SK-N-MC (cell line): ENCODE measurements at regions not wholly inside any gene's neighbourhood (a gene's known extent, or its start where the extent isn't known, plus 50 kb on each side); places are given as distances from the start of the nearest gene placed in this dataset.

ENCODE experiments used
- DNase-seq: peaks from one replicate; pipeline ENCODE4 v3.0.0-alpha.2; 2011; ENCODE audit warnings: low read depth, low spot score
- H3K27ac ChIP-seq: fragments of 200-600 bp; sonication (generic); 2 replicates; pipeline ENCODE4 v1.5.1; 2016; ENCODE audit warnings: mixed run types
- H3K36me3 ChIP-seq: fragments of 200-600 bp; sonication (generic); 2 replicates; pipeline ENCODE4 v1.6.1; 2017; ENCODE audit warnings: antibody characterized with exemption, low read length, mixed read lengths; ENCODE audit not compliant: insufficient read depth
- H3K4me3 ChIP-seq: fragments of 200-600 bp; sonication (generic); 2 replicates; pipeline ENCODE4 v1.5.1; 2016
- H3K9ac ChIP-seq: fragments of 200-600 bp; sonication (generic); 2 replicates; pipeline ENCODE4 v1.8.0; 2017; ENCODE audit warnings: mixed run types, mixed read lengths; ENCODE audit not compliant: insufficient read length
- H3K9me3 ChIP-seq: fragments of 200-600 bp; sonication (generic); 2 replicates; pipeline ENCODE4 v1.6.1; 2017; ENCODE audit warnings: low read depth, mild to moderate bottlenecking, antibody characterized with exemption, low read length, moderate library complexity, mixed read lengths
- EZH2 ChIP-seq: fragments of 200-600 bp; sonication (generic); IDR thresholded peaks from one replicate; pipeline ENCODE4 v1.6.1; 2017; ENCODE audit warnings: antibody characterized with exemption
- FOXP2 ChIP-seq: optimal IDR thresholded peaks from 2 replicates; pipeline ENCODE3; 2011; ENCODE audit warnings: mild to moderate bottlenecking, moderate library complexity; ENCODE audit not compliant: insufficient read depth; ENCODE audit errors: extremely low read length, control extremely low read depth
- POLR2AphosphoS5 ChIP-seq: IDR thresholded peaks from 2 replicates; pipeline ENCODE4 v1.6.1; 2012; ENCODE audit warnings: mild to moderate bottlenecking, low read depth, low read length, borderline replicate concordance

GRCh38 chr12:60644076-60644475 lies 1048.2 kb downstream of the SLC16A7 start:
- TF ChIP-seq EZH2 = no peak
- no peak for TF ChIP-seq POLR2AphosphoS5
- no peak for TF ChIP-seq FOXP2
- H3K4me3 ChIP-seq = no peak overlapping the region
- peaks cover 14% of the 10 kb centered on the region; the same call in 1 of the 2 replicates for H3K9me3 ChIP-seq
- H3K9ac ChIP-seq = no peak overlapping the region
- no peak for DNase-seq
- no peaks in the 10 kb centered on the region for H3K36me3 ChIP-seq
- no peak overlapping the region for H3K27ac ChIP-seq

DNA sequence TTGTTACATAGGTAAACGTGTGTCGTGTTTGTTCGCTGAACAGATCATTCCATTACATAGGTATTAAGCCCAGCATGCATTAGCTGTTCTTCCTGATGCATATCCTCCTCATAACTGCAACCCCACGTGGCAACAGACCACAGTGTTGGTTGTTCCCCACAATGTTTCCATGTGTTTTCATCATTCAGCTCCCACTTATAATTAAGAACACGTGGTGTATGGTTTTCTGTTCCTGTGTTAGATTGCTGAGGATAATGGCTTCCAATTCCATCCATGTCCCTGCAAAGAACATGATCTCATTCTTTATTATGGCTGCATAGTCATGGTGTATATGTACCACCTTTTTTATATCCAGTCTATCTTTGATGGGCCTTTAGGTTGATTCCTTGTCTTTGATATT lies 1071.1 kb downstream of the SLC16A7 start:
- Histone ChIP-seq H3K9ac (no peak overlapping the region), H3K27ac (no peak overlapping the region), H3K36me3 (no peaks in the 10 kb centered on the region), H3K4me3 (no peak overlapping the region), H3K9me3 (no peaks in the 10 kb centered on the region)
- no peak for DNase-seq
- TF ChIP-seq FOXP2 (no peak), POLR2AphosphoS5 (no peak), EZH2 (no peak)

GRCh38 chr12:60672949-60673348 lies 1077.1 kb downstream of the SLC16A7 start:
- no peak for DNase-seq
- TF ChIP-seq POLR2AphosphoS5 = no peak
- no peak for TF ChIP-seq EZH2
- no peak for TF ChIP-seq FOXP2
- no peak overlapping the region for H3K4me3 ChIP-seq
- no peak overlapping the region for H3K9ac ChIP-seq
- H3K9me3 ChIP-seq = no peaks in the 10 kb centered on the region
- H3K27ac ChIP-seq = no peak overlapping the region
- H3K36me3 ChIP-seq = no peaks in the 10 kb centered on the region

DNA sequence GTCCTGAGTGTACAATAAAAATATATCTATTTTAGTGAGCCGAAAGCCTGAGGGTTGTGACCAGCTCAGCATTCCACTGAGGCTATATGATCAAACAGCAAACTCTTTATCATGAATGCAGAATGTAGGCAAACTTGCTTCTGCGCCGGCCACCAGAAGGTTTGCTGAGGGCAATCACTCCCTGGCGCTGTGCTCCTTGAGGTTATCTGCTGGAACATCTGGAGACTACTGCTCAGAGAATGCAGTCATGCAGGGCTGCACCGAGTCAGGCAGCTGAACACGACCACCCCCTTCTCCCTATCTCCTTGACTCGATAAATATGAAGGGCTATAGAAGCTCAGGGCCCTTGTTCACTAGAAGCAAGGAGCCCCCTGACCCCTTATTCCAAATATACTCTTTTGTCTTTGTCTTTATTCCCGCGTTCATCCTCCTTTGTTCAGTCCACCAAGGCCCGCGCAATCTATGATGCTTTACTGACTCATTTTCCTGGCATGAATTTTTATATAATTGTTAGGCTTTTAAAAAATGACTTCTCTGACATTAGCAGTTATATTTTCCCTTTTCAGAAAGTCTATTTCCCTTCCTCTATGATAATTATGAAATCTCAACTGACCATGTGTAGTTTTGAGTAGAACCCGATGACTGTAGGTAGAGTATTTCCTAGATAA lies 1089.3 kb downstream of the SLC16A7 start:
- Histone ChIP-seq H3K4me3 (no peak overlapping the region), H3K36me3 (no peaks in the 10 kb centered on the region), H3K27ac (no peak overlapping the region), H3K9ac (no peak overlapping the region), H3K9me3 (no peaks in the 10 kb centered on the region)
- no peak for TF ChIP-seq FOXP2
- TF ChIP-seq EZH2 = no peak
- no peak for TF ChIP-seq POLR2AphosphoS5
- no peak for DNase-seq

DNA sequence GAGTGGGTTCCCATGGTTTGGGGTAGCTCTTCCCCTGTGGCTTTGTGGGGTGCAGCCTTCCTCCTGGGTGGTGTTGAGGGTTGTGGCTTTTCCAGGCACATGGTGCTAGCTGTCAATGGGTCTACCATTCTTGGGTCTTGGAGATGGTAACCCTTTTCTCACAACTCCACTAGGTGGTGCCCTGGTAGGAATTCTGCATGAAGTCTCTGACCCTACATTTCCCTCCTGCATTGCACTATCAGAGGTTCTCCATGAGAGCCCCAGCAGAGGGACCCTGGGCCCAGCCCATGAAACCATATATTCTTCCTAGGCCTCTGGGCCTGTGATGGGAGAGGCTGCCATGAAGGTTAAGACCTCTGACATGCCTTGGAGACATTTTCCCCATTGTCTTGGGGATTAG lies 1093.3 kb downstream of the SLC16A7 start:
- Histone ChIP-seq H3K9me3 (no peaks in the 10 kb centered on the region), H3K4me3 (no peak overlapping the region), H3K27ac (no peak overlapping the region), H3K36me3 (no peaks in the 10 kb centered on the region), H3K9ac (no peak overlapping the region)
- TF ChIP-seq POLR2AphosphoS5 (no peak), EZH2 (no peak), FOXP2 (no peak)
- no peak for DNase-seq

DNA sequence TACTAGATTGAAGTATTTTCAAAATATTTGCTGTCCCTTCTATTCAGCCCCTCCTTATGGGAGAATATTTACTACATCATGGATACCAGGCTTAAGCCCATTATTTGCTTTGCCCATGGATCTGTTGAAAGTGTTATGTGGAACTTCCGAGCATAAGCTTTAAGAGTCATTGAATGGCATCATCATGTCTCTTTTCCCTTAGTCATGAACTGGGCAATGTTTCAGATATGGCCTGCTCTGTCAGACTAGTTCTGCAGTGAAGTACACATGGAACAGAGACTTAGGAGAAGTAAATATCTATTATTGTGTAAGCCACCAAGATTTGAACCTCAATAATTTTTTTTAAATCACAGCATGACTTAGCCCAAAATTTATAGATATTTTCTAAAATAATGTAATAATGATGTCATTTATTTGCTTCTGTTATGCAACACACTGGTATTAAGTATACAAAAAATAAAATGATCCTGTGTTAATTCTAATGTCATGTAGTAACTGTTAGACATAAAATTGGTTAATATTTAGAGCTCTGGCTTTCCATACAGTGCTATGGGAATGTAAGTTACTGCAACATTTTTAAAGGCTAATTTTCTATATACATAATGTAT lies 1097.3 kb downstream of the SLC16A7 start:
- H3K4me3 ChIP-seq = no peak overlapping the region
- no peak overlapping the region for H3K9ac ChIP-seq
- no peak overlapping the region for H3K27ac ChIP-seq
- no peak for TF ChIP-seq FOXP2
- TF ChIP-seq EZH2 = no peak
- no peak for TF ChIP-seq POLR2AphosphoS5
- no peak for DNase-seq
- no peaks in the 10 kb centered on the region for H3K36me3 ChIP-seq
- no peaks in the 10 kb centered on the region for H3K9me3 ChIP-seq

DNA sequence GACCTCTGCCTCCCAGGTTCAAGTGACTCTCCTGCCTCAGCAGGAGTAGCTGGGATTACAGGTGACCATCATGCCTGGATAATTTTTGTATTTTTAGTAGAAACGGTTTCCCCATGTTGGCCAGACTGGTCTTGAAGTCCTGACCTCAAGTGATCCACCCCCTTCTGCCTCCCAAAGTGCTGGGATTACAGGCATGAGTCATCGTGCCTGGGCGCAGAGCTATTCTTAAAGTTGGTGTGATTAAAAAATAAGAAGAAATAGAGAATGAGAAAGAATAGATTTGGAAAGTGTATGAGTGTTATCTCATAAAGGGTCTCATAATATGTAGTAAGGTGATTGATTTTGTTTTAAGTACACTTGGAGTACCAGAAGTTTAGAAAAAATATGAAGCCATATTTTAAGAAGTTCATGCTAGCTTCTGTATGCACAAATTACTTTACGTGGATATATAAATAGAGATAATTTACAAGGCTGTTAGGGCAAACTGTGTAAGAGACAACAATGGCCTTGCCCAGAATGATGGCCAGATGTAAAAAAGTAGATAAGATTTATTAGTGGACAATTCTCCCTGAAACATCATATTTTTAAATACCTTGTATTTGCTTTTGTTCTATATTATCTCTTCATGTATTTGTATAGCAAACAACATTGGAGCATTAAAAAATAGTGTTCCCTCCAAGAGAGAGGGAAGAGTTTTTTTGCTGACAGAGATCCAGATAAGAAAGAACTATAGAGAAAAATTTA lies 1108.5 kb downstream of the SLC16A7 start:
- Histone ChIP-seq H3K36me3 (no peaks in the 10 kb centered on the region), H3K9ac (no peak overlapping the region), H3K9me3 (no peaks in the 10 kb centered on the region), H3K4me3 (no peak overlapping the region), H3K27ac (no peak overlapping the region)
- DNase-seq = no peak
- no peak for TF ChIP-seq EZH2
- TF ChIP-seq FOXP2 = no peak
- no peak for TF ChIP-seq POLR2AphosphoS5

GRCh38 chr12:60710246-60710645 lies 1114.4 kb downstream of the SLC16A7 start:
- Histone ChIP-seq H3K9me3 (no peaks in the 10 kb centered on the region), H3K36me3 (no peaks in the 10 kb centered on the region), H3K4me3 (no peak overlapping the region), H3K27ac (no peak overlapping the region), H3K9ac (no peak overlapping the region)
- TF ChIP-seq EZH2 = no peak
- TF ChIP-seq POLR2AphosphoS5 = no peak
- TF ChIP-seq FOXP2 = no peak
- no peak for DNase-seq
